Skeletal muscle cell (primary cell): ENCODE measurements at regions not wholly inside any gene's neighbourhood (a gene's known extent, or its start where the extent isn't known, plus 50 kb on each side); places are given as distances from the start of the nearest gene placed in this dataset.
"Not testable (repeated sequence)": the region's sequence is repeated elsewhere in the genome, so short reads cannot be mapped to it uniquely, and the experiment has no call there.

Source experiments
- DNase-seq: peaks from one replicate; pipeline ENCODE4 v3.0.0-alpha.2; 2010; ENCODE audit warnings: low read depth
- H3K4me3 ChIP-seq: 2 replicates; pipeline ENCODE4 v1.5.1; 2011; ENCODE audit warnings: low read depth, mild to moderate bottlenecking, control low read depth, low read length, moderate library complexity

- DNase-seq = no peak
- no peak overlapping the region for H3K4me3 ChIP-seq
Observed at GRCh38 chr7:52455571-52455970, 579.9 kb upstream of the POM121L12 start.

- no peak for DNase-seq
- no peak overlapping the region for H3K4me3 ChIP-seq
Observed at GRCh38 chr7:52450816-52451215, 584.6 kb upstream of the POM121L12 start.

GRCh38 chr7:52447581-52448180 is 587.8 kb upstream of the POM121L12 start:
- no peak for DNase-seq
- H3K4me3 ChIP-seq = no peak overlapping the region

- H3K4me3 ChIP-seq = no peak overlapping the region
- DNase-seq = no peak
Observed at GRCh38 chr7:52436278-52436677, 599.2 kb upstream of the POM121L12 start.

- no peak overlapping the region for H3K4me3 ChIP-seq
- DNase-seq = no peak
Observed at GRCh38 chr7:52431082-52431815, 604.2 kb upstream of the POM121L12 start.

GRCh38 chr7:52423251-52423650 is 612.2 kb upstream of the POM121L12 start:
- no peak overlapping the region for H3K4me3 ChIP-seq
- no peak for DNase-seq

GRCh38 chr7:52413051-52413450 is 622.4 kb upstream of the POM121L12 start:
- no peak for DNase-seq
- H3K4me3 ChIP-seq = no peak overlapping the region

- DNase-seq = no peak
- H3K4me3 ChIP-seq = no peak overlapping the region
Observed at GRCh38 chr7:52410032-52410431, 625.4 kb upstream of the POM121L12 start.

- DNase-seq = no peak
- H3K4me3 ChIP-seq = no peak overlapping the region
Observed at GRCh38 chr7:52406808-52407207, 628.6 kb upstream of the POM121L12 start.

GRCh38 chr7:52382731-52383130 is 652.7 kb upstream of the POM121L12 start:
- DNase-seq = no peak
- no peak overlapping the region for H3K4me3 ChIP-seq

GRCh38 chr7:52369922-52370321 is 665.5 kb upstream of the POM121L12 start:
- no peak overlapping the region for H3K4me3 ChIP-seq
- DNase-seq = no peak

GRCh38 chr7:52365349-52365748 is 670.1 kb upstream of the POM121L12 start:
- DNase-seq = no peak
- H3K4me3 ChIP-seq = no peak overlapping the region

GRCh38 chr7:52362521-52362920 is 672.9 kb upstream of the POM121L12 start:
- H3K4me3 ChIP-seq = no peak overlapping the region
- no peak for DNase-seq

GRCh38 chr7:52360541-52360940 is 674.9 kb upstream of the POM121L12 start:
- no peak for DNase-seq
- H3K4me3 ChIP-seq = no peak overlapping the region

- DNase-seq = no peak
- H3K4me3 ChIP-seq = no peak overlapping the region
Observed at GRCh38 chr7:52355053-52355452, 680.4 kb upstream of the POM121L12 start.

- no peak for DNase-seq
- H3K4me3 ChIP-seq = no peak overlapping the region
Observed at GRCh38 chr7:52352013-52352981, 683.1 kb upstream of the POM121L12 start.

GRCh38 chr7:52344015-52344414 is 691.4 kb upstream of the POM121L12 start:
- no peak overlapping the region for H3K4me3 ChIP-seq
- no peak for DNase-seq

GRCh38 chr7:52340067-52340466 is 695.4 kb upstream of the POM121L12 start:
- DNase-seq = no peak
- no peak overlapping the region for H3K4me3 ChIP-seq

- not testable (repeated sequence) for H3K4me3 ChIP-seq, DNase-seq
Observed at GRCh38 chr7:52328328-52328727, 707.1 kb upstream of the POM121L12 start.

- no peak for DNase-seq
Observed at GRCh38 chr7:52325237-52325636, 710.2 kb upstream of the POM121L12 start.

More at GRCh38 chr7:52325237-52325636, 710.2 kb upstream of the POM121L12 start:
- H3K4me3 ChIP-seq = no peak overlapping the region
